HG03521 (cell line): ENCODE measurements at regions not wholly inside any gene's neighbourhood (a gene's known extent, or its start where the extent isn't known, plus 50 kb on each side); places are given as distances from the start of the nearest gene placed in this dataset.
"Not testable (repeated sequence)": the region's sequence is repeated elsewhere in the genome, so short reads cannot be mapped to it uniquely, and the experiment has no call there.

ENCODE experiments used
- ATAC-seq: cut with Tn5 transposase; IDR thresholded peaks from one replicate; pipeline ENCODE4 v1.9.1; 2021; ENCODE audit warnings: mild to moderate bottlenecking, moderate library complexity; ENCODE audit not compliant: unreplicated experiment

GRCh38 chr4:156330436-156331031, 376.9 kb upstream of the CTSO start:
- ATAC-seq: no peak

GRCh38 chr4:156329779-156330178, 376.1 kb upstream of the CTSO start:
- no peak for ATAC-seq

GRCh38 chr4:156328882-156329281, 375.2 kb upstream of the CTSO start:
- no peak for ATAC-seq

- no peak for ATAC-seq
Measured at GRCh38 chr4:156326246-156326645, 372.6 kb upstream of the CTSO start.

GRCh38 chr4:156322592-156322991, 368.9 kb upstream of the CTSO start:
- ATAC-seq: no peak

- no peak for ATAC-seq
Measured at GRCh38 chr4:156321203-156321602, 367.5 kb upstream of the CTSO start.

GRCh38 chr4:156313497-156313896, 359.8 kb upstream of the CTSO start:
- no peak for ATAC-seq

- no peak for ATAC-seq
Measured at GRCh38 chr4:156312261-156312847, 358.7 kb upstream of the CTSO start.

GRCh38 chr4:156309031-156309430, 355.4 kb upstream of the CTSO start:
- ATAC-seq: no peak

- no peak for ATAC-seq
Measured at GRCh38 chr4:156303708-156304107, 350.0 kb upstream of the CTSO start.

GRCh38 chr4:156298230-156298629, 344.6 kb upstream of the CTSO start:
- ATAC-seq: no peak

- no peak for ATAC-seq
Measured at GRCh38 chr4:156295676-156296195, 342.1 kb upstream of the CTSO start.

GRCh38 chr4:156294577-156294976, 340.9 kb upstream of the CTSO start:
- no peak for ATAC-seq

GRCh38 chr4:156293657-156294297, 340.1 kb upstream of the CTSO start:
- ATAC-seq: no peak

- no peak for ATAC-seq
Measured at GRCh38 chr4:156291317-156291716, 337.7 kb upstream of the CTSO start.

GRCh38 chr4:156290811-156291210, 337.1 kb upstream of the CTSO start:
- ATAC-seq: no peak

GRCh38 chr4:156290026-156290425, 336.4 kb upstream of the CTSO start:
- not testable (repeated sequence) for ATAC-seq

- ATAC-seq: no peak
Measured at GRCh38 chr4:156280686-156281085, 327.0 kb upstream of the CTSO start.

GRCh38 chr4:156265407-156265806, 311.7 kb upstream of the CTSO start:
- no peak for ATAC-seq

GRCh38 chr4:156261230-156261629, 307.6 kb upstream of the CTSO start:
- ATAC-seq: no peak

GRCh38 chr4:156255230-156256007, 301.8 kb upstream of the CTSO start:
- no peak for ATAC-seq
